H7 (cell line): ENCODE measurements at regions not wholly inside any gene's neighbourhood (a gene's known extent, or its start where the extent isn't known, plus 50 kb on each side); places are given as distances from the start of the nearest gene placed in this dataset.

Experiments
- DNase-seq: peaks from one replicate; pipeline ENCODE4 v3.0.0; 2012
- H3K27me3 ChIP-seq: 2 replicates; pipeline ENCODE4 v1.6.0; 2011; ENCODE audit warnings: mild to moderate bottlenecking, low read length; ENCODE audit not compliant: control insufficient read depth, insufficient read depth
- H3K36me3 ChIP-seq: replicated peaks from 2 replicates; pipeline ENCODE4 v1.5.1; 2011; ENCODE audit warnings: low read length; ENCODE audit not compliant: control insufficient read depth, insufficient read depth
- H3K4me3 ChIP-seq: 2 replicates; pipeline ENCODE4 v1.5.1; 2011; ENCODE audit warnings: low read depth, mild to moderate bottlenecking, control low read depth, low read length, moderate library complexity; ENCODE audit not compliant: insufficient read depth

- no peak for DNase-seq
- Histone ChIP-seq H3K36me3 (no peaks in the 10 kb centered on the region), H3K27me3 (no peaks in the 10 kb centered on the region), H3K4me3 (no peak overlapping the region)
These were observed 254.1 kb upstream of the PROX1 start for GRCh38 chr1:213733705-213734104.

- H3K27me3 ChIP-seq: no peaks in the 10 kb centered on the region
- DNase-seq: no peak
- no peak overlapping the region for H3K4me3 ChIP-seq
- no peaks in the 10 kb centered on the region for H3K36me3 ChIP-seq
These were observed 250.3 kb upstream of the PROX1 start for GRCh38 chr1:213737398-213738035.

GRCh38 chr1:213738658-213739057, 249.1 kb upstream of the PROX1 start:
- H3K27me3 ChIP-seq: no peaks in the 10 kb centered on the region
- no peak for DNase-seq

GRCh38 chr1:213742992-213743391, 244.8 kb upstream of the PROX1 start:
- no peaks in the 10 kb centered on the region for H3K36me3 ChIP-seq
- no peaks in the 10 kb centered on the region for H3K27me3 ChIP-seq
- DNase-seq: no peak
- no peak overlapping the region for H3K4me3 ChIP-seq

More at GRCh38 chr1:213738658-213739057, 249.1 kb upstream of the PROX1 start:
- H3K36me3 ChIP-seq: no peaks in the 10 kb centered on the region
- H3K4me3 ChIP-seq: no peak overlapping the region

- Histone ChIP-seq H3K36me3 (no peaks in the 10 kb centered on the region), H3K27me3 (no peaks in the 10 kb centered on the region), H3K4me3 (no peak overlapping the region)
- DNase-seq: no peak
These were observed 243.0 kb upstream of the PROX1 start for GRCh38 chr1:213744780-213745179.

GRCh38 chr1:213745451-213745850, 242.3 kb upstream of the PROX1 start:
- no peak overlapping the region for H3K4me3 ChIP-seq
- H3K36me3 ChIP-seq: no peaks in the 10 kb centered on the region
- no peaks in the 10 kb centered on the region for H3K27me3 ChIP-seq
- no peak for DNase-seq

GRCh38 chr1:213749558-213749957, 238.2 kb upstream of the PROX1 start:
- Histone ChIP-seq H3K4me3 (no peak overlapping the region), H3K27me3 (no peaks in the 10 kb centered on the region), H3K36me3 (no peaks in the 10 kb centered on the region)
- DNase-seq: no peak

- no peaks in the 10 kb centered on the region for H3K36me3 ChIP-seq
- no peaks in the 10 kb centered on the region for H3K27me3 ChIP-seq
- no peak for DNase-seq
- no peak overlapping the region for H3K4me3 ChIP-seq
These were observed 237.3 kb upstream of the PROX1 start for GRCh38 chr1:213750231-213751063.

GRCh38 chr1:213751064-213751397, 236.7 kb upstream of the PROX1 start:
- no peak for DNase-seq
- H3K36me3 ChIP-seq: no peaks in the 10 kb centered on the region
- no peaks in the 10 kb centered on the region for H3K27me3 ChIP-seq
- no peak overlapping the region for H3K4me3 ChIP-seq

- DNase-seq: no peak
- Histone ChIP-seq H3K4me3 (no peak overlapping the region), H3K27me3 (no peaks in the 10 kb centered on the region), H3K36me3 (no peaks in the 10 kb centered on the region)
These were observed 228.2 kb upstream of the PROX1 start for GRCh38 chr1:213759359-213760181.

GRCh38 chr1:213761845-213762407, 225.8 kb upstream of the PROX1 start:
- DNase-seq: peak; percentile 10
- H3K36me3 ChIP-seq: no peaks in the 10 kb centered on the region
- no peak overlapping the region for H3K4me3 ChIP-seq
- no peaks in the 10 kb centered on the region for H3K27me3 ChIP-seq

GRCh38 chr1:213767683-213768082, 220.1 kb upstream of the PROX1 start:
- Histone ChIP-seq H3K27me3 (no peaks in the 10 kb centered on the region), H3K36me3 (no peaks in the 10 kb centered on the region), H3K4me3 (no peak overlapping the region)
- DNase-seq: no peak

GRCh38 chr1:213772128-213773063, 215.4 kb upstream of the PROX1 start:
- no peaks in the 10 kb centered on the region for H3K27me3 ChIP-seq
- no peak overlapping the region for H3K4me3 ChIP-seq
- no peaks in the 10 kb centered on the region for H3K36me3 ChIP-seq
- DNase-seq: no peak

- H3K4me3 ChIP-seq: no peak overlapping the region
- no peaks in the 10 kb centered on the region for H3K27me3 ChIP-seq
- no peak for DNase-seq
- no peaks in the 10 kb centered on the region for H3K36me3 ChIP-seq
These were observed 213.8 kb upstream of the PROX1 start for GRCh38 chr1:213773975-213774374.
